22Rv1 (cell line): ENCODE measurements at regions not wholly inside any gene's neighbourhood (a gene's known extent, or its start where the extent isn't known, plus 50 kb on each side); places are given as distances from the start of the nearest gene placed in this dataset.

Source experiments
- CTCF ChIP-seq: fragments of 450-650 bp; IDR thresholded peaks from 2 replicates; pipeline ENCODE4 v1.5.1; 2017; ENCODE audit warnings: mild to moderate bottlenecking
- ZFX ChIP-seq: fragments of 450-650 bp; IDR thresholded peaks from 2 replicates; pipeline ENCODE4 v1.6.1; 2017; ENCODE audit warnings: antibody characterized with exemption, borderline replicate concordance

- TF ChIP-seq CTCF (no peak), ZFX (no peak)
Observed at GRCh38 chr10:128325788-128326187, 199.6 kb upstream of the MKI67 start.
